NB4 (cell line): ENCODE measurements at regions not wholly inside any gene's neighbourhood (a gene's known extent, or its start where the extent isn't known, plus 50 kb on each side); places are given as distances from the start of the nearest gene placed in this dataset.
A peak's percentile ranks its signal among the peaks of the same experiment; 100 is the strongest.
"Not testable (repeated sequence)": the region's sequence is repeated elsewhere in the genome, so short reads cannot be mapped to it uniquely, and the experiment has no call there.

Source experiments
- DNase-seq: peaks from one replicate; pipeline ENCODE4 v3.0.0; 2010; ENCODE audit warnings: low read depth
- H3K4me3 ChIP-seq: one replicate; pipeline ENCODE4 v1.5.1; 2011; ENCODE audit warnings: mild to moderate bottlenecking, low read depth, low read length, moderate library complexity
- MYC ChIP-seq: IDR thresholded peaks from 2 replicates; pipeline ENCODE4 v1.6.1; 2011; ENCODE audit warnings: low read depth, low read length
- POLR2A ChIP-seq: IDR thresholded peaks from 2 replicates; pipeline ENCODE4 v1.6.1; 2011; ENCODE audit warnings: mild to moderate bottlenecking; ENCODE audit not compliant: insufficient read length; ENCODE audit errors: extremely low read depth
- TF ChIP-seq, protein P1 (sequence below): IDR thresholded peaks from one replicate; pipeline ENCODE4 v1.5.1; 2012; ENCODE audit warnings: low read depth, low read length
- TF ChIP-seq, protein P2 (sequence below): IDR thresholded peaks from 2 replicates; pipeline ENCODE4 v1.6.1; 2011; ENCODE audit warnings: low read depth, low read length

DNA sequence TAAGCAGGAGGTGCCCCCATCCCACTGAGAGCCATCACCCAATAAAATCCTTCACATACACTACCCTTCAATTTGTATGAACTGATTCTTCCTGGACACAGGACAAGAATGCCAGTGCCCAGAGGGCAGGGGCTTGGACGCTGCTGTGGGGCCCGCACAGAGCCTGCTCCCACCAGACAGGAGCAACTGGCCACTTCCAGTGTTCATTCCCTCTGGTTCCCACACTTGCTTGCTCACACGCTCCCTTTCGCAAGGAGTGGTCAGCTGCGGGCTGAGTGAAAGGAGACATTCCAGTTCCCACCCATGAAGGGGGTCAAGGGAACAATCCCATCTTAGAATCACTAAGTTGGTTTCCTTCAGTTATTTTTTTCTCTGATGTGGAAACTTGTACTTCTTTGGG, 314.5 kb upstream of the ACO1 start:
- no peak overlapping the region for H3K4me3 ChIP-seq
- TF ChIP-seq, protein P1, sequence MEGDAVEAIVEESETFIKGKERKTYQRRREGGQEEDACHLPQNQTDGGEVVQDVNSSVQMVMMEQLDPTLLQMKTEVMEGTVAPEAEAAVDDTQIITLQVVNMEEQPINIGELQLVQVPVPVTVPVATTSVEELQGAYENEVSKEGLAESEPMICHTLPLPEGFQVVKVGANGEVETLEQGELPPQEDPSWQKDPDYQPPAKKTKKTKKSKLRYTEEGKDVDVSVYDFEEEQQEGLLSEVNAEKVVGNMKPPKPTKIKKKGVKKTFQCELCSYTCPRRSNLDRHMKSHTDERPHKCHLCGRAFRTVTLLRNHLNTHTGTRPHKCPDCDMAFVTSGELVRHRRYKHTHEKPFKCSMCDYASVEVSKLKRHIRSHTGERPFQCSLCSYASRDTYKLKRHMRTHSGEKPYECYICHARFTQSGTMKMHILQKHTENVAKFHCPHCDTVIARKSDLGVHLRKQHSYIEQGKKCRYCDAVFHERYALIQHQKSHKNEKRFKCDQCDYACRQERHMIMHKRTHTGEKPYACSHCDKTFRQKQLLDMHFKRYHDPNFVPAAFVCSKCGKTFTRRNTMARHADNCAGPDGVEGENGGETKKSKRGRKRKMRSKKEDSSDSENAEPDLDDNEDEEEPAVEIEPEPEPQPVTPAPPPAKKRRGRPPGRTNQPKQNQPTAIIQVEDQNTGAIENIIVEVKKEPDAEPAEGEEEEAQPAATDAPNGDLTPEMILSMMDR: no peak
- DNase-seq: no peak

DNA sequence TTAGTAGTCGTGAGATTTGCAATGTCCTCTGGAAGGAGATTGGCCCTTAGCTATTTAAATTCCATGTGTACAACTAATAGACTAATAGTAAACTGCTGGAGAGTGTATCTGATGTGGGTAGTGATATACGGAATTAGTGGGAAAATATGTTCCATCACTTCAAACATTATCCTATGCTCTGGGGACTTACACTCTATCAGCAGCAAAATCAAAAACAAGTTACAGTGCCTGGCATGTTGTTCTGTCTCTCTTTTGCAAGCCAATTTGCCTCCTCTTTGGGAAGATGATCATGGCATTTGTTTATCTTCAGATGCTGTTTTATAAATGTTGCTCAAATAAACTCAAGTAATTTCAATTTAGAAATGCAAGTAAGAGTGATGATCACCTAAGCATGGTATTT, 311.9 kb upstream of the ACO1 start:
- no peak for TF ChIP-seq MYC
- TF ChIP-seq, protein P1: no peak
- TF ChIP-seq, protein P2, sequence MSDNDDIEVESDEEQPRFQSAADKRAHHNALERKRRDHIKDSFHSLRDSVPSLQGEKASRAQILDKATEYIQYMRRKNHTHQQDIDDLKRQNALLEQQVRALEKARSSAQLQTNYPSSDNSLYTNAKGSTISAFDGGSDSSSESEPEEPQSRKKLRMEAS: no peak
- TF ChIP-seq POLR2A: no peak
- no peak for DNase-seq
- H3K4me3 ChIP-seq: no peak overlapping the region

DNA sequence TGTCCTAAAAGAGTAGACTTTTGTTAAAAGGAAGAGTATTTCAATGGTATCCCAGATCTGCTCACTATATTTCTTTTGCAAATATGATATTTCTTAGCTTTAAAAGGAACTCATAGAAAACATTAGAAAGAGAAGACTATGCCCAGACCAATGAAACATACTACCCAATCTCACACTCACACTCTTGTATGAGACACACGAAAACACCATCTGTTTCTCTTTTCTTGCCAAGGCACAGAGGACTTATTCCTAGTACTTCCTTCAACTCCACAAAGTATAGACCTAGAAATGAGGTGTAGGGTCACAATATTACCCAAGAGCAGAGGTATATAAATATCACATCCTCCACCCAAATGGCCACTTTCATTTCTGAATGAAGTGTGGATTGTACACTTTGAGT, 292.4 kb upstream of the ACO1 start:
- no peak for DNase-seq
- TF ChIP-seq, protein P1: no peak
- H3K4me3 ChIP-seq: no peak overlapping the region

DNA sequence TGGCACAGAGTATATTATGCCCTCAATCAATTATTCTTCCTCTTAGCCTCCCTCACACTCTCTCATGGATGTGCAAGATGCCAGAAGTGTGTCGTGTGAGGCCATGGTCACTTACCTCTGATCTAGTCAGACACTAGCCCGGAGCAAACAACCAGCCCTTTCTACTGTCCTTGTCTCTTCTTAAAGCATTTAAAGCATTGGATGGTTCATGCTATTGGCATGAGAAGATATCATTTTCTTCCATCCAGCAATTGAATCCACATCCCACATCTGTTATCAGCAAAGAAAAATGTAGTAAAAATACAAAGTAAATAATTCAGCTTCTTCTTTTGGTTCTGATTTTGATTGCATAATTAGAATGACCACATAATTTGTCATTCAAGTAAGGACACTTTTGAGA, 267.2 kb upstream of the ACO1 start:
- TF ChIP-seq, protein P2: no peak
- TF ChIP-seq POLR2A (no peak), MYC (no peak)
- TF ChIP-seq, protein P1: no peak
- DNase-seq: no peak
- no peak overlapping the region for H3K4me3 ChIP-seq

DNA sequence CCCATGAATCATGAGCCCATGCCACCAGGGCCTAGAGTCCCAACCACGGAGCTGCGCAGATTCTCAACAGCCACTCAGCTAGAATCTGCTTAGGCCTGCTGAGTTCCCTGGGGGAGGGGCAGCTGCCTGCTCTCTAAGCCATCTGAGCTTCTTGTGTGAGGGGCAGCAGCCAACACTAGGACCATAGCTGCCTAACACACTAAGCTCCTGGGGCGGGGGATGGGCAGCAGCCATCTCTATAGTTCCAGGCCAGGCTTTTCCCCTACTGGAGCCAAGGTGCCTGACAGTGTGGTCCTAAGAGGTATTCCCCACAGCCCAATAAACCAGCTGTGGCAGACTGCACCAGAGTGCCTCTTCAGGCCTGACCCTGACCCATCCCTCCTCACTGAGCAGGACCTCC, 255.9 kb upstream of the ACO1 start:
- no peak overlapping the region for H3K4me3 ChIP-seq
- no peak for DNase-seq
- TF ChIP-seq MYC: no peak

DNA sequence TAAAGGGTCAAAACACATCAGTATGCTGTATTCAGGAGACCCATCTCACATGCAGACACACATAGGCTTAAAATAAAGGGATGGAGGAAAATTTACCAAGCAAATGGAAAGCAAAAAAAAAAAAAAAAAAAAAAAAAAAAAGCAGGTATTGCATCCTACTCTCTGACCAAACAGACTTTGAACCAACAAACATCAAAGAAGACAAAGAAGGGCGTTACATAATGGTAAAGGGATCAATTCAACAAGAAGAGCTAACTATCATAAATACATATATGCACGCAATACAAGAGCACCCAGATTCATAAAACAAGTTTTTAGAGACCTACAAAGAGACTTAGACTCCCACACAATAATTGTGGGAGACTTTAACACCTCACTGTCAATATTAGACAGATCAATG, 253.7 kb upstream of the ACO1 start:
- not testable (repeated sequence) for H3K4me3 ChIP-seq, DNase-seq

DNA sequence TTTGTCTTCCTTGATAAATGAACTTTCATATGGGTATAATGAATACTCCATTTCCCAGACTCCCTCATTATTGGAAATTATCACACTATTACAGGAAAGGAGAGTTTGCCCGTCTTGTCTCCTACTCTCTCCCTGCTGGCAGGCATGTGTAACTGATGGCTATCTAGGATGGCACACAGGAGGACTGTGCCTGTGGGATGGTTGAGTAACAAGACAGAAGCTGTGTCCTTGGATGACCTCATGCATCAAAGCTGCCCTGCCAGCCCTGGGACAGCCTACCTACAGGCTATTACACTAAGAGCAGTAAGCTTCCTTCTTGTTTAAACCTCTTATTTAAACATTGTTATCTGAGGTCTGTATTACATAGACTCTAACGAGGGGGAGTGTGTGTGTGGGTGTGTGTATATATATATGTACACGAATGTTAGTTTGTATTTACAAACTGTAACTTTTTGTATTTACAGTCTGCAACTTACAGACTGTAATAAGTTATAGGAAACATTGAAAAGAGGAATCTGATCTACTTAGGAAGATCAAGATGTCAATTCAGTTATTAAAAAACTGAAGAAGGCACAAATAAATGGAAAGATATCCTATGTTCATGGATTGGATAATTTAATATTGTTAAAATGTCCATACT, 247.6 kb upstream of the ACO1 start:
- DNase-seq: peak; percentile 44
- TF ChIP-seq, protein P1: no peak
- TF ChIP-seq, protein P2: no peak
- TF ChIP-seq MYC (no peak), POLR2A (no peak)
- no peak overlapping the region for H3K4me3 ChIP-seq
